ENCODE measurements at regions not wholly inside any gene's neighbourhood (a gene's known extent, or its start where the extent isn't known, plus 50 kb on each side); places are given as distances from the start of the nearest gene placed in this dataset.

DNA sequence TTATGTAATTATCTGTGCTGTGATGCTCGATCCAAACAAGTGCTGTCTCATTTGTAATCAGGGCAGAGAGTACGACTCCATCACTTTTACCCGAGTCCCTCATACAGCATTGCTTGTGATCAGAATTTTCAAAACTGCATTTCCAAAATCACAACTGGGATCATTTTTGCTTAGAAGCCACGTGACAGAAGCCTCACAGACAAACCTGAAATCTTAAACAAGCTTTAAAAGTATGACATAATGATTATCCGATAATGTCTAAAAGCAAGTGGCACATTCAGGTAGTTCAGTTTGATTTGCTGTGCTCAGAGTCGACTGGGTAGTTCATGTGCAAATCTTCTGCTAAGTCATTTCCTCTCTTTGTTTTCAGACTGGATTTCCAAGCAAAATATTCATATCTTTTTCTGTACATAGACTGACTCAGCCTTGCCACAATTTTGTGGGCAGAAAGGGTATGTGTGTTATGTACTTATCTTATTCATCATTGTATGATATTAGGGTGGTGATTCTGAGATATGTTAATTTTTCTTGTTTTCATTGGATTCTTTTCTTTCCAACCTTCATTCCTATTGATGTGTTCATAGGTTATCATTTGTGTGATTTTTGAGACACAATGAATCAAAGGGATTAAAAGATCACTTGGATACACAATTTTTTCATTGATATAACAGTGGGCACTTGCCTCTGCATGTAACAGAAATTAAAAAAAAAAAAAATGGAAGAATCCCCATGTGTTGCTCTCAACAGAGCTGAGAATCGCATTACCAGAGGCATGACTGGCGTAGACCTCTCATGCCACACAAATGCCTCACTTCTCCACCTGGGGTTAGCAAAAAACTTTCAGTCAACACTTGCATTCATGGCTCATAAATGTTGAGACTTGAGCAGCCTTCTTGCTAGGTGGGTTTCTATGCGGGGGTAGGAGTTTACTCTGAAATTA, 355.7 kb downstream of the LTN1 start:
- ChIA-PET CTCF (no interaction called here), POLR2A (interaction anchor here (0.5 kb wide), 1 partner anchor 917 kb away, joined by 3 read pairs; no protein-coding TSS in a partner anchor)
- intact Hi-C loops (cut with micrococcal nuclease) = no loop called here
- Mint-ChIP-seq H3K9me3 (no peaks in the 10 kb centered on the region), H3K4me3 (no peak overlapping the region), H3K27me3 (no peaks in the 10 kb centered on the region), H3K27ac (no peak overlapping the region), H3K36me3 (ENCODE audit: low read depth) (no peaks in the 10 kb centered on the region), H3K4me1 (peaks cover 4% of the 10 kb centered on the region)
- no peak for DNase-seq
- TF ChIP-seq, protein P1, sequence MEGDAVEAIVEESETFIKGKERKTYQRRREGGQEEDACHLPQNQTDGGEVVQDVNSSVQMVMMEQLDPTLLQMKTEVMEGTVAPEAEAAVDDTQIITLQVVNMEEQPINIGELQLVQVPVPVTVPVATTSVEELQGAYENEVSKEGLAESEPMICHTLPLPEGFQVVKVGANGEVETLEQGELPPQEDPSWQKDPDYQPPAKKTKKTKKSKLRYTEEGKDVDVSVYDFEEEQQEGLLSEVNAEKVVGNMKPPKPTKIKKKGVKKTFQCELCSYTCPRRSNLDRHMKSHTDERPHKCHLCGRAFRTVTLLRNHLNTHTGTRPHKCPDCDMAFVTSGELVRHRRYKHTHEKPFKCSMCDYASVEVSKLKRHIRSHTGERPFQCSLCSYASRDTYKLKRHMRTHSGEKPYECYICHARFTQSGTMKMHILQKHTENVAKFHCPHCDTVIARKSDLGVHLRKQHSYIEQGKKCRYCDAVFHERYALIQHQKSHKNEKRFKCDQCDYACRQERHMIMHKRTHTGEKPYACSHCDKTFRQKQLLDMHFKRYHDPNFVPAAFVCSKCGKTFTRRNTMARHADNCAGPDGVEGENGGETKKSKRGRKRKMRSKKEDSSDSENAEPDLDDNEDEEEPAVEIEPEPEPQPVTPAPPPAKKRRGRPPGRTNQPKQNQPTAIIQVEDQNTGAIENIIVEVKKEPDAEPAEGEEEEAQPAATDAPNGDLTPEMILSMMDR (IDR thresholded peaks at IDR 0.05) = no peak
- no peak for ATAC-seq (ENCODE audit: low read depth)

DNA sequence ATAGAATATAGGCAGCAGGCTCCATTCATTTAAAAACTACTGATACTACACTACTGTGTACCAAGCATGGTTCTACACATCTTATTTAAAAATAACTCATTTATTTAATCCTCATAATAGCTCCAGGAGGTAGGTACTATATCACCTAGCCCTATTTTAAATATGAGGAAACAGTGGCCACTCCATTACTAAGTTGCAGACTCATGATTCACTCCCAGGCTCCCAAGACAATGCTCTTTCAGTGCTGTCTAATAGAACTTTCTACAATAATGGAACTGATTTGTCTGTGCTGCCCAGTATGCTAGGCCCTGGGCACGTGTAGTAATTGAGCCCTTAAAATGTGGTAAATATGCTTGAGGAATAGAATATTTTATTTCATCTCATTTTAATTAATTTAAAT, 357.1 kb downstream of the LTN1 start:
- DNase-seq (no peak), ATAC-seq (ENCODE audit: low read depth) (no peak)
- ChIA-PET CTCF (no interaction called here), POLR2A (no interaction called here)
- intact Hi-C loops (cut with micrococcal nuclease) = no loop called here
- peaks cover 4% of the 10 kb centered on the region for H3K4me1 Mint-ChIP-seq
- TF ChIP-seq, protein P1 (IDR thresholded peaks at IDR 0.05) = no peak
- no peak overlapping the region for H3K4me3 Mint-ChIP-seq
- H3K27ac Mint-ChIP-seq = no peak overlapping the region
- H3K36me3 Mint-ChIP-seq (ENCODE audit: low read depth) = no peaks in the 10 kb centered on the region
- H3K27me3 Mint-ChIP-seq = no peaks in the 10 kb centered on the region
- H3K9me3 Mint-ChIP-seq = no peaks in the 10 kb centered on the region

DNA sequence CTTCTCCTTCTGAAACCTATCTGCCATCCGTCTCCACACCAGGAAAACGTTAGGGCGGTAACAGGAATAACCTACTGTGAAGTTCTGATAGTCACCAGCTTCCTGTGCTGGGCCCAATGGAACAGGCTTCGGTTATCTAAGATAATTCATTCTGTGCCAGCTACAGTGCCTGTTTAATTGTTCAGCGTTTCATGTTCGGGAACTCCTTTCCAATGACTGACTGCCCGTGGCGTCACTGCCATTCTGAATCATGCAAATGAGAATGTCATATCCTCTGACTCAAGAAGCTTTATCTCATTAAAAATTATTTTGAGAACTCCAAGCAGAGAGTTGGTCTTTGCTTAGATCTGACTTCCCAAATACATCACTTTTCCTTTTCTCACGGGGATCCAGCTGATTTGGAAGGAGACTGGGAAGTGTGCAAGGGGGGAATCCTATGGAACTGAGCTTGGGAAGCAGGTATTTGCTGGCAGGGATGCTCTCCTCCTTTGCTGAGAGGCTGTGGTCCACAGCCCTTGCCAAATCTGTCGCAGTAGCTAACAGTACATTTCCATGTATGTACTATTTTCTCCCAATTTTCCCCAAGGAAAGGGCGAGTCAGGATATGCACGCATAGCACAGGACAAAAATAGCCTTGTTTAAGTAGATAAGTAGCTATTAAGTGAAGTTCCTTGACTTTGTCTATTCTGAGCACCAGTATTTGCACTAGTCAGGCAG, 358.7 kb downstream of the LTN1 start:
- H3K27me3 Mint-ChIP-seq = no peaks in the 10 kb centered on the region
- intact Hi-C loops (cut with micrococcal nuclease) = no loop called here
- H3K27ac Mint-ChIP-seq = no peak overlapping the region
- DNase-seq = no peak
- CTCF ChIA-PET = no interaction called here
- H3K4me1 Mint-ChIP-seq = peaks cover 4% of the 10 kb centered on the region
- ATAC-seq (ENCODE audit: low read depth) = no peak
- H3K36me3 Mint-ChIP-seq (ENCODE audit: low read depth) = no peaks in the 10 kb centered on the region
- POLR2A ChIA-PET = no interaction called here
- no peak overlapping the region for H3K4me3 Mint-ChIP-seq
- TF ChIP-seq, protein P1 (IDR thresholded peaks at IDR 0.05) = no peak
- no peaks in the 10 kb centered on the region for H3K9me3 Mint-ChIP-seq

DNA sequence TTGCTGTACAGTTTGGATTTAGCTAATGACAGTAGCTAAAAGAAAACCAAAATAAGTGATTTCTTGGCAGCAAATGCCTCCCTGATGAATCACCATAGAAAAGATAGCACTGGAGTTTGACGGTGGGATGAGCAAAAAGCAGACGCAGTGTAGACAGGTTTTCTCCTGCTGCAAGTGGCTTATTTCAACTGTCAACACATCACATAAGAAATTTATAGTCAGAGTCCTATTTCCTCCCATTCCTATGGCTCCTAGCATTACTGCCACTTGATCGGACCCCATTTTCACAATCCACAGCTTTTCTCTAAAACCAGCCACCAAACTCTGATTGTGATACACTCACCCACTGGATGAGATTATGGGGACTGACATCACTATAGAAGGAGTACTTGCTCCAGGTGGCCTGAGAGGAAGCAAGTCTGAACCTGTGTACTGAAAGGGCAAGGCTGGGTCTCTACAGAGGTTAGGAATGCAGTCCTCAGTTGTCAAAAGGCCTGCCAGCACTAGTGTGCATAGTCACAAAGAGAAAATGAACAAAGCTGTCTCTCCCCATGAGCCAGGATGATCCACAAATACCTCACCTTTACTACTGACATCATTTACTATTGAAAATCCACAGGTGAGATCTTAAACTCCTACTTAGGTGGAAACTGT, 359.8 kb downstream of the LTN1 start:
- H3K27me3 Mint-ChIP-seq = no peaks in the 10 kb centered on the region
- no peak for ATAC-seq (ENCODE audit: low read depth)
- H3K9me3 Mint-ChIP-seq = no peaks in the 10 kb centered on the region
- DNase-seq = no peak
- TF ChIP-seq, protein P1 (IDR thresholded peaks at IDR 0.05) = no peak
- CTCF ChIA-PET = no interaction called here
- intact Hi-C loops (cut with micrococcal nuclease) = no loop called here
- no peak overlapping the region for H3K4me3 Mint-ChIP-seq
- H3K36me3 Mint-ChIP-seq (ENCODE audit: low read depth) = no peaks in the 10 kb centered on the region
- POLR2A ChIA-PET = no interaction called here
- peaks cover 4% of the 10 kb centered on the region for H3K4me1 Mint-ChIP-seq
- no peak overlapping the region for H3K27ac Mint-ChIP-seq

DNA sequence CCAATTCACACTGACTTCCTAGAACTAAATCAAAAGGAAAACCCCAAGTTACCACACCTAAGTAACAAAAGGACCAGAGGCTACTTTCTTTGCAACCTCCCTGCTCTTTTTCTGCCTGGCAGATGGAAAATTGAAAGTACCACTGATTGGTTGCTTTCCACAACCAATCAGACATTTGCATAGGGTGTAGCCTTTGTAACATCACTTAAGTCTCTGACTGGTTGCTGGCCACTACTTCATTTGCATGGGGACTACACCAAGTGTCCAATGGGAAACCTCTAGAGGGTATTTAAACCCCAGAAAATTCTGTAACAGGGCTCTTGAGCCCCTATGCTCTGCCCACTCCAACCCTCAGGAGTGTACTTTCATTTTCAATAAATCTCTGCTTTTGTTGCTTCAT, 365.0 kb downstream of the LTN1 start:
- ATAC-seq (ENCODE audit: low read depth) (no peak), DNase-seq (no peak)
- Mint-ChIP-seq H3K9me3 (peaks cover 3% of the 10 kb centered on the region), H3K4me1 (no peaks in the 10 kb centered on the region), H3K4me3 (no peak overlapping the region), H3K27me3 (no peaks in the 10 kb centered on the region), H3K36me3 (ENCODE audit: low read depth) (peaks cover 2% of the 10 kb centered on the region), H3K27ac (no peak overlapping the region)
- POLR2A ChIA-PET = no interaction called here
- CTCF ChIA-PET = no interaction called here
- TF ChIP-seq, protein P1 (IDR thresholded peaks at IDR 0.05) = no peak
- intact Hi-C loops (cut with micrococcal nuclease) = no loop called here

All from activated B cell treated with CpG ODN at 0.5 μM for 24 hours (primary cell).